ENCODE measurements at regions not wholly inside any gene's neighbourhood (a gene's known extent, or its start where the extent isn't known, plus 50 kb on each side); places are given as distances from the start of the nearest gene placed in this dataset.

DNA sequence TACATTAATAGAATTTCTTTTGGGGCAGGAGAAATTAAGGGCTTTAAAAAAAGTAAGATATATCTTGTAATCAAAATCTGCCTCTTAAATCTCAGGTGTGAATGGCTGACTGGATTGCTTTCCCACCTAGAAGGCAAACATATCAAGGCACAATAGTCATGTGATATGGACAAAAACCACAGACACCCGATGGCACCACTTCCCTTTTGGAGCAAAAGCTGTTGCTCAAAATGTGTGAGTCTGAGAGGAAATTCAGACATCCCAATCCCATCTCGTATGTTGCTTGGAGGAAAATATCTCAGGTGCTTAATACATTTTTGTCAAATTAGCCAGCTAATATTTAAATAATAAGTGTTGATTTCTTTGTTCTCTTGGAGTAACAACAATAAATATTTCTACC, 120.7 kb downstream of the KCNF1 start:
- no peak overlapping the region for H3K27ac ChIP-seq (ENCODE audit: insufficient read depth, low read depth, low read length)
- H3K9me1 ChIP-seq (replicated peaks; ENCODE audit: control insufficient read depth, extremely low read depth, insufficient read depth, low read length): no peaks in the 10 kb centered on the region
- intact Hi-C loops (cut with micrococcal nuclease) (no loop called here), dilution Hi-C loops (cut with MboI; ENCODE audit: extremely low pct_ligation_motif_present, low sequenced_read_pairs) (no loop called here)
- no TSS peak for BruUV-seq (replicated peaks)
- no peak for DNase-seq (ENCODE audit: low read depth, low spot score)
- no peak overlapping the region for H3K4me3 ChIP-seq (replicated peaks in 1 of 3; ENCODE audit: insufficient read depth in 1 of 3, low read depth in 1 of 3, low read length in 3 of 3)
- POLR2A ChIA-PET: no interaction called here
- no peak overlapping the region for H3K4me2 ChIP-seq (ENCODE audit: insufficient read depth, low read length)
- FAIRE-seq: no peak
- TF ChIP-seq, protein P1, sequence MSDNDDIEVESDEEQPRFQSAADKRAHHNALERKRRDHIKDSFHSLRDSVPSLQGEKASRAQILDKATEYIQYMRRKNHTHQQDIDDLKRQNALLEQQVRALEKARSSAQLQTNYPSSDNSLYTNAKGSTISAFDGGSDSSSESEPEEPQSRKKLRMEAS (IDR thresholded peaks at IDR 0.05; ENCODE audit: insufficient read depth, insufficient read length): no peak
- TF ChIP-seq GATA2 (IDR thresholded peaks at IDR 0.05; ENCODE audit: insufficient read depth, insufficient read length, low read depth, low read length) (no peak), MYC (IDR thresholded peaks at IDR 0.05; ENCODE audit: low read depth, low read length) (no peak), POLR2AphosphoS5 (IDR thresholded peaks at IDR 0.05; ENCODE audit: insufficient read depth, low read depth, low read length) (no peak), JUN (IDR thresholded peaks at IDR 0.05; ENCODE audit: borderline replicate concordance, insufficient read depth, insufficient read length, low read depth) (no peak), EZH2 (IDR thresholded peaks at IDR 0.05; ENCODE audit: borderline replicate concordance, low read depth, low read length, severe bottlenecking) (no peak), FOS (IDR thresholded peaks at IDR 0.05; ENCODE audit: borderline replicate concordance, insufficient read depth, low read length) (no peak), POLR2A (IDR thresholded peaks at IDR 0.05; ENCODE audit: low read depth, low read length) (no peak)
- TF ChIP-seq, protein P2, sequence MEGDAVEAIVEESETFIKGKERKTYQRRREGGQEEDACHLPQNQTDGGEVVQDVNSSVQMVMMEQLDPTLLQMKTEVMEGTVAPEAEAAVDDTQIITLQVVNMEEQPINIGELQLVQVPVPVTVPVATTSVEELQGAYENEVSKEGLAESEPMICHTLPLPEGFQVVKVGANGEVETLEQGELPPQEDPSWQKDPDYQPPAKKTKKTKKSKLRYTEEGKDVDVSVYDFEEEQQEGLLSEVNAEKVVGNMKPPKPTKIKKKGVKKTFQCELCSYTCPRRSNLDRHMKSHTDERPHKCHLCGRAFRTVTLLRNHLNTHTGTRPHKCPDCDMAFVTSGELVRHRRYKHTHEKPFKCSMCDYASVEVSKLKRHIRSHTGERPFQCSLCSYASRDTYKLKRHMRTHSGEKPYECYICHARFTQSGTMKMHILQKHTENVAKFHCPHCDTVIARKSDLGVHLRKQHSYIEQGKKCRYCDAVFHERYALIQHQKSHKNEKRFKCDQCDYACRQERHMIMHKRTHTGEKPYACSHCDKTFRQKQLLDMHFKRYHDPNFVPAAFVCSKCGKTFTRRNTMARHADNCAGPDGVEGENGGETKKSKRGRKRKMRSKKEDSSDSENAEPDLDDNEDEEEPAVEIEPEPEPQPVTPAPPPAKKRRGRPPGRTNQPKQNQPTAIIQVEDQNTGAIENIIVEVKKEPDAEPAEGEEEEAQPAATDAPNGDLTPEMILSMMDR (IDR thresholded peaks at IDR 0.05; ENCODE audit: extremely low read depth in 1 of 2, insufficient read depth in 1 of 2, low read depth in 1 of 2, low read length in 2 of 2): no peak
- H3K9me3 ChIP-seq (replicated peaks; ENCODE audit: control insufficient read depth, insufficient read depth, low read length): no peaks in the 10 kb centered on the region
- H2AFZ ChIP-seq (ENCODE audit: low read depth, low read length): no peak overlapping the region
- H3K4me1 ChIP-seq (ENCODE audit: control insufficient read depth, extremely low read depth, insufficient read depth, low read length): no peaks in the 10 kb centered on the region
- H3K79me2 ChIP-seq (ENCODE audit: control insufficient read depth, insufficient read depth, low read length): no peaks in the 10 kb centered on the region
- no peaks in the 10 kb centered on the region for H3K36me3 ChIP-seq (ENCODE audit: control insufficient read depth in 2 of 2, extremely low read depth in 1 of 2, insufficient read depth in 2 of 2, low read length in 2 of 2)
- H3K27me3 ChIP-seq (ENCODE audit: control insufficient read depth in 2 of 2, insufficient read depth in 2 of 2, low read length in 2 of 2): peaks cover 2 to 16% of the 10 kb centered on the region in 2 experiments
- CTCF ChIA-PET: no interaction called here
- no peak overlapping the region for H3K9ac ChIP-seq (replicated peaks; ENCODE audit: extremely low read depth, insufficient read depth, low read length)
- H4K20me1 ChIP-seq (replicated peaks; ENCODE audit: control insufficient read depth, extremely low read depth, insufficient read depth, low read length): no peaks in the 10 kb centered on the region
